HG02870 (cell line): ENCODE measurements at regions not wholly inside any gene's neighbourhood (a gene's known extent, or its start where the extent isn't known, plus 50 kb on each side); places are given as distances from the start of the nearest gene placed in this dataset.
"Not testable (repeated sequence)": the region's sequence is repeated elsewhere in the genome, so short reads cannot be mapped to it uniquely, and the experiment has no call there.

ENCODE experiments used
- ATAC-seq: cut with Tn5 transposase; IDR thresholded peaks from one replicate; pipeline ENCODE4 v1.9.1; 2021; ENCODE audit warnings: mild to moderate bottlenecking, moderate library complexity; ENCODE audit not compliant: unreplicated experiment

DNA sequence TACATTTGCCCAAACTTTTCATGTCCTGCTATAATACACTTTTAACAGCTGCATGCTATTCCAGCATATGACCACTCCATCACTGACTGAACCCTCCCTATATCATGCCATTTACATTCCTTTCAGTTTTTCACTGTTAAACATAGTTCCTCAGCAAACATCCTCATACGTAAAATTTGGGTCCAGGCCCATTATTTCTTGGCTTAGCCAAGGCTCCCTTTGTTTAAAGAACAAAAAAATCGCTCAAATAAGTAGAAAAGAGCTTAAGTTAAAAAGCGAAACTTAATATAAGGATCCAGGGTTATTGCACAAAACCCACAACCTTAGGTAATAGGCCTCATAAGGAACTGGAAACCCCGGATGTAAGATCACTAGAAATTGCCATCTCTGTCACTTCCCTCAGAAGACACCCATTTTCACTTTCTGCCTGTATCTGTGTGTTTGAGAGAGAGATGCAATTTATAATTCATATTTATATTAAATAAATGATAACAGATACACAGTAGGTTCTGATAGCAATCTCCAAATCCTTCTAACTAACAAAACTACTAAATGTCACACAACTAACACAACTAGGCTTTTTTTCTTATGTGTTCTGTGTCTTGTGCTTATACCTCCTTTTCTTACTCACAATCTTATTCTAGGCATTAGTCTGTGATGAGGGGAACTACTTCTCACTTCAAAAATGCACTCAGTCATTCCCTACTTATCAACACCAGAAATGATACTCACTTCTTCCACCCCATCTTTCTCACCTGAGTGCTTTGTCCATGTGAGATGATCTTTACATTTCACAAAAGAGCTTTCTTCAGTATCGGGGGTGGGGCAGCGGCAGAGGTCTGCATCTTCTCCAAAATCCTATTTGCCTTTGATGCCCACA, 59.9 kb upstream of the FAM241A start:
- ATAC-seq: peak; percentile 53

DNA sequence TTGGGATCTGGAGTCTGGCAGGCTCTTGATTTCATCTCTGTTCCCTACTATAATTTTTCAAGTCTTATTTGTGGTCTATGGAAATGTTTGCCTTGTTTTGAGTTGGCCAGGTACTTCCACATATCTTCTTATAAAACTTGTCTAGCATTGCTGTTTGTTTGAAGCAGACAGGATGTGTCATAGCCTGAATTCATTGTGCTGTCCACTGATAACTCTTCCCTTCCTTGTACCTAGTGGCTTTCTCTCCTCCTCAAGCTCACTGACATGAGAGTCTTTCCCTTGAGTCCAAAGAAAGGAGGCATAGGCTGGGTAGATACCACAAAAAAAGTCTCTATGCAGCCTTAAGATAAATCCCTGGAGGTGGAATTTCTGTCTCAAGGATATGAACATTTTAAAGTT, 59.2 kb upstream of the FAM241A start:
- ATAC-seq: no peak

DNA sequence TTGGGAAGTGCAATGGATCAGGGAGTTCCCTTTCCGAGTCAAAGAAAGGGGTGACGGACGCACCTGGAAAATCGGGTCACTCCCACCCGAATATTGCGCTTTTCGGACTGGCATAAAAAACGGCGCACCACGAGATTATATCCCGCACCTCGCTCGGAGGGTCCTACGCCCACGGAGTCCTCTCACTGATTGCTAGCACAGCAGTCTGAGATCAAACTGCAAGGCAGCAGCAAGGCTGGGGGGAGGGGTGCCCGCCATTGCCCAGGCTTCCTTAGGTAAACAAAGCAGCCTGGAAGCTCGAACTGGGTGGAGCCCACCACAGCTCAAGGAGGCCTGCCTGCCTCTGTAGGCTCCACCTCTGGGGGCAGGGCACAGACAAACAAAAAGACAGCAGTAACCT, 58.6 kb upstream of the FAM241A start:
- not testable (repeated sequence) for ATAC-seq

DNA sequence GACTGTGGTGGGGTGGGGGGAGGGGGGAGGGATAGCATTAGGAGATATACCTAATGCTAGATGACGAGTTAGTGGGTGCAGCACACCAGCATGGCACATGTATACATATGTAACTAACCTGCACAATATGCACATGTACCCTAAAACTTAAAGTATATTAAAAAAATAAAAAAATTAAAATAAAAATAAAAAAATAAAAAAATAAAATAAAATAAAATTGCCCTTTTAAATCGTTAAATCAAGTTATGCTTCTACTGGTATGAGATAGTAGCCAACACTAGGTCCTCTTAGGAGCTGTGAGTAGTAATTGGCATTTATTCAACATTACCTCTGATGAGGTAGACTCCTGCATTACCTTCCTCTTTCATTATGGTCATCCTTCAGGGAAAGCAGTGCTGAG, 52.9 kb upstream of the FAM241A start:
- ATAC-seq: not testable (repeated sequence)

DNA sequence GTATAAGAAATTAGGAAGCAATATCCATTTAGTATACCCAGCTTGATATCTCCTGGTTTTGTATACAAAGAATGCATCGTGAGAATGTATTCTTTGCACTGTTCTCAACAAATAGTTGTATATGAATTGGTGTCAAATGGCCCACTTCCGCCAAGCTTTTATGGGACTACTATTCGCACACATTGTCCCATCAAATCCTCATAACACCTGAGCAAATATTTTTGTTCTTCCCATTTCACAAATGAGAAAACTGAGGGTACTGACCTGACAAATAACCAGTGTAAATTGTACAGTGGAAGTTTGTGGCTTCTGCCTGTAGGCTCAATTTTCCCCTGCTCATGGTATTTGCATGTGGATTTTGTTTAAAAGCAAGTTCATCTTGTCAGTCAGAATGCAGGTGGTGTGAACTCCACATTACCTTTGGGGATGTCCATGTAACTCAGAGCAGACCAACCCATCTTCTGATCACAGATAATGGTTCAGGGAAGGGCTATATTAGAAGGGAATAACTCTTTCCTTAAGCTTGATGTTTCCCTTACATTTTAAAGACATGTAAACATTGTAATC, 51.5 kb upstream of the FAM241A start:
- no peak for ATAC-seq

DNA sequence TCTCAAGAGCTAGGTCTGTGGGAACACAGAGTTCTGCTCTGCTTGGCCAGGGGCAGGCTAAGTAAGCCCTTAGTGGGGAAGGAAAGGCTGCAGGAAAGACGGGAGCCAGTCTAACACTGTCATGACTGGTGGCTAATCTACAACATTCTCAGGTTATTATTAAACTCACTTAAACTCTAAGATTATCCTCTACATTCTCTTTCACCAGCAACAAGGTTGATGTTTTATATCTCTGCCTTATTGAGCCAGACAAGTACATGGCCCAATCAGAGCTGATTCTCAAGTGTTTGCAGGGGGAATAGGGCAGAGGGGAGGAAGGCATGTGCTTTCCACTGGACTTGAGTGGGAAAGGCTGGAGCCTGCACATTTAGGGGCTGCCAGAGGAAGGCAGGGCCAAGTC, 50.9 kb upstream of the FAM241A start:
- no peak for ATAC-seq
